Fibroblast of skin of left biceps (primary cell): ENCODE measurements at regions not wholly inside any gene's neighbourhood (a gene's known extent, or its start where the extent isn't known, plus 50 kb on each side); places are given as distances from the start of the nearest gene placed in this dataset.
"Not testable (repeated sequence)": the region's sequence is repeated elsewhere in the genome, so short reads cannot be mapped to it uniquely, and the experiment has no call there.

ENCODE experiments used
- DNase-seq, 2 experiments: peaks; one replicate each; pipeline ENCODE4 v3.0.0-alpha.2; 2013; ENCODE audit warnings: low read depth in 2 of 2

GRCh38 chr4:167934216-167934615 lies 158.1 kb upstream of the ANXA10 start:
- no peak for DNase-seq

- no peak for DNase-seq
Measured at GRCh38 chr4:167939863-167940616, 152.3 kb upstream of the ANXA10 start.

- DNase-seq = no peak
Measured at GRCh38 chr4:167943872-167944505, 148.3 kb upstream of the ANXA10 start.

- DNase-seq = no peak
Measured at GRCh38 chr4:167944721-167945120, 147.6 kb upstream of the ANXA10 start.

DNA sequence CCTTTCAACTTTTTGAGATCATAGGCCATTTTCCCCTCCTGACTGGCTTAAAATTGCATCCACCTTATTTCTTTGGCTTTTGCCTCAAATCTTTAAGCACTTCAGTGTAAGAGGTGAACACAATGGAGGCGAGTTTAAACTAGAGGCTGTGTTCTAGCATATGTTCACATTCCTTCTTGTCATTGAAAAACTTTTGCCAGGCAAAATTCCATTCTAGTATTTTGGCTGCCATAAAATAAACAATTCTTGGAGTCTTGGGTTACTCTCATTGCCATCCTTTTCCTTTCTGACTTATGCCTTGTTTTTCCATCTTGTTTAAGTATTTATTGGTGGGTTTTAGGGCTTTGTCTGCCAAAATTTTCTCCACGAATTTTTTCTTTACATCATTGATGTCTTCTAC lies 137.3 kb upstream of the ANXA10 start:
- no peak for DNase-seq

DNA sequence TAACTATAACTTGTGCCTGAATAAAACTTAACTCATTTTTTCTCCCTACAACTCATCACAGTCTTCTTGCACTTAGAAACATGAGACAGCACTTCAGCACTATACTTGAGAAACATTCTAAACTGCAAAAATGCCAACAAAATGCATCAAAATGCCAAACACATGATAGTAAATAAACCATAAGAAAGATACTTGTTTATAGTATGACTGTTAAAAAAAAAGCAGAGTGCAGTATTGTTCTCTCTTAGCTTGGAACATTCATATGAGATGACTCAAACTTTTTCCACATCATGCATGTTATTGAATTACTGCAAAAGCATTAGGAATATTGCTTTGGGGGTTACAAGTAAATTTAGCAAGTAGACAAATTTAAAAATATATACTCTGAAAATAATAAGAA lies 135.7 kb upstream of the ANXA10 start:
- DNase-seq = no peak

- DNase-seq = no peak
Measured at GRCh38 chr4:167964766-167965373, 127.5 kb upstream of the ANXA10 start.

DNA sequence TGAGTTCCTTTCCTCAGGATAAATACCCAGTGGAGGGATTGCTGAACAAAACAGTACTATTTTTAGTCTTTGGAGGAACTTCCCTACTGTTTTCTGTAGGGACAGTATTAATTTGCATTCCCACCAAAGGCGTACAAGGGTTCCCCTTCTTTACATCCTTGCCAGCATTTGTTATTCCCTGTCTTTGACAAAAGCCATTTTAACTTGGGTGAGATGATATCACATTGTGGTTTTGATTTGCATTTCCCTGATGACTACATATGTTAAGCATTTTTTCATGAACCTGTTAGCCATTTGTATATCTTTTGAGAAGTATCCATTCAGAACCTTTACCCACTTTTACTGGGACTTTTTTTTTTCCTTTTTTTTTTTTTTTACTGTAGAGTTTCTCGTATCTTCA lies 126.2 kb upstream of the ANXA10 start:
- no peak for DNase-seq

DNA sequence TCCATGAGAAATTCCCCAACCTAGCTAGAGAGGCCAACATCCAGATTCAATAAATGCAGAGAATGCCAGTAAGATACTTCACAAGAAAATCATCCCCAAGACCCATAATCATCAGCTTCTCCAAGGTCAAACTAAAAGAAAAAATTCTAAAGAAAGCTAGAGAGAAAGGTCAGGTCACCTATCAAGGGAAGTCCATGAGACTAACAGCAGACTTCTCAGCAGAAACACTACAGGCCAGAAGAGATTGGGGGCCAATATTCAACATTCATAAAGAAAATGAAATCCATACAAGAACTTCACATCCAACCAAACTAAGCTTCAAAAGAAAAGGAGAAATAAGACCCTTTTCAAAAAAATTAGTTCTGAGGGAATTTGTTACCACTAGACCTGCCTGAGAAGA lies 118.8 kb upstream of the ANXA10 start:
- no peak for DNase-seq

DNA sequence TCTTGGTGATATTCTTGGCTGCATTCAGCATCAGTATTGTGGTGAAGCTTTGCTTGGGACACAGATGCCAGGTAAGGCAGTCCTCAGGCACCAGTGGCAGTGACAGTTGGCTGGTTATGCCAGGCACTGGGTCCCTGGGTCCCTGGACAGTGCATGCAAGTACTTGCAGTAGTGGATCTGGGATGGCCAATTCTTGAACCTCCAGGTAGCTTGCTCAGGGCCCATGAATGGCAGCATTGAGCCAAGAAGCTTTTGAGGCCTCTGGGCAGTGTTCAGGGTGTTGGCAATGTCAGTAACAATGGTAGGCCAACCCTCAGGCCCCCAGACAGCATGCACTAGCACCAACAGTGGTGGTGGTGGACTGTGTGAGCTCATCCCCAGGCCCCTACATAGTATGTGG lies 106.8 kb upstream of the ANXA10 start:
- no peak for DNase-seq

DNA sequence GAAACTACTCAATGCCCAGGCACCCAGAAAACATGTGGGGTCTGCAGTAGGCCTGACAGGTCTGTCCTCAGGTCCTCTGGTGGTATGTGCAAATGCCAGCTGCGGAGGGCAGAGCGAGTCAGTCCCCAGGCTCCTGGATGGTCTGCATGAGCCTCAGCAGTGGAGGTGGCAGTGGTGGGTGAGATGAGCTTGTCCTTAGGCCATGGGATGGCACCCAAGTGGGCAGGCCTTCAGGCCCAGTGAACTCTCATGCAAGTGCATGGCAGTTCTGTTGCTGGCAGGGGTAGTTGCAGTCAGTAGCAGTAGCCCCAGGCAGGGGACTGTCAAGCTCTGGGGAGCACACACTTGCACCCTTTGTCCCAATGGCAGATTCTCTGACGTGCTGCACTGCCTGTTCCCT lies 106.3 kb upstream of the ANXA10 start:
- no peak for DNase-seq

DNA sequence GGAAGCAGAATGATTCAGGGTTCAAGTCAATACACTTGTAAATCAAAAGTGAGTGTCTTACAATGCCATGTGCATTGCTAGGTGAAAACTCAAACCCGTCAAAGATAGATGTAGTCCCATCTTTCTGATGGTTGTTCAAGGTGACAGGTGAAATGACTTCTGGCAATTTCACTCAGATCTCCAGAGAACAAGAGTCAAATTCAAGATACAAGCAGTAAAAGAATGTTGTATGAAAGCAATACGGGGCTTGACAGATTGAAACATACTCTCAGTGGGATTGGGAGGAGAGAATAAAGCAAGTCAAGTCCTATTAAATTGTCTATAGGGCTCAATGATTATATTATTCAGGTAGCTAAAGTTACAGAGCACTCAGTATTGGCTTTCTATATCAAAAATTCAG lies 105.1 kb upstream of the ANXA10 start:
- DNase-seq = no peak

DNA sequence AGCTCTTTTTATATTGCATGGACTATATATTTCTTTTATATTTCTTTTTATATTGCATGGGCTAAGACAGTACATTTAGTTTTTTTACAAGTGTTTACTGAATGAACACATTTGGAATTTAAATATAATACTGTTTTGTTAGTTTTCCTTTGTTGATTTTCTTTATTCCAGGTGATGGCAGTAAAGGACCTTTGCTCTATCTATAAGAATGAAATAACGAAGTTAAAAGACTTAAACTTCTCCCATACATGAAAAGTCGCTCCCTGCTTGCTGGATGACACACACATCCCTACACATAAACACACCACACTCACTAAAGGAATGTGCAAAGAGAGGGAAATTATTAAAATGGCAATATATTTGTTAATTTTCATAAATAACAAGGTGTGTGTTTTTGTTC lies 102.5 kb upstream of the ANXA10 start:
- DNase-seq = no peak

- DNase-seq = not testable (repeated sequence)
Measured at GRCh38 chr4:168008112-168008511, 84.2 kb upstream of the ANXA10 start.

- DNase-seq = peak; percentile 19 to 35
Measured at GRCh38 chr4:168019019-168019651, 73.2 kb upstream of the ANXA10 start.

DNA sequence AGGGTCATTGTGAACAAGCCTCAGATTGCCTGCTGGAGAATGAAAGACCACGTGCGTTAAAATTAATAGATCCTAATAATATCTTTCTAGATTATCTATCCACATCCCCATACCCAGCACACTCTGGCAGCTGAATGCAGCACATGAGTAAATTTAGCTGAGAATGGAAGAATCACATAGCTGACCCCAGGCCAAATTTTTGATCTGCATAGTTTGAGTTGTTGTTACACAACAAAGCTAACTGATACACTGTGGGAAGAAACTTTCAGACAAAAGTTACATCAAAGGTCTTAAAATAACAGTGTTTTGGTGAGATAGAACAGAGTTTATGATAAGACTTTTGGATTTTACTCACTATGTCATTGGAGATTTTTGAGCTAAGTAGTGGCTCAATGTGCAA lies 72.4 kb upstream of the ANXA10 start:
- no peak for DNase-seq

DNA sequence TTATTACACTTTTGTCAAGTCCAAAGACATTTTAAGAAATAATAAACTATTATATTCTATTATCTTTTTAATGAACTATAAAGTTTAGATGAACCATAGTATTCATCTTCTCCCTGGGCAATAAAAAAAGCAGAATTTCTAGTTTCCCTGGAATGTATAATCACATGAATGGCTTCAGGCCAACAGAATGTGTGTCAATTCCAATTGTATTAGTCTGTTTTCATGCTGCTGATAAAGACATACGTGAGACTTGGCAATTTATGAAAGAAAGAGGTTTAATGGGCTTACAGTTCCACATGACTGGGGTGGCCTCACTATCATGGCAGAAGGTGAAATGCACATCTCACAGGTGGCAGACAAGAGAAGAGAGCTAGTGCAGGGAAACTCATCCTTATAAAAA lies 70.7 kb upstream of the ANXA10 start:
- peak in 1 of 2 experiments; percentile 33 for DNase-seq

- no peak for DNase-seq
Measured at GRCh38 chr4:168028568-168028967, 63.8 kb upstream of the ANXA10 start.

DNA sequence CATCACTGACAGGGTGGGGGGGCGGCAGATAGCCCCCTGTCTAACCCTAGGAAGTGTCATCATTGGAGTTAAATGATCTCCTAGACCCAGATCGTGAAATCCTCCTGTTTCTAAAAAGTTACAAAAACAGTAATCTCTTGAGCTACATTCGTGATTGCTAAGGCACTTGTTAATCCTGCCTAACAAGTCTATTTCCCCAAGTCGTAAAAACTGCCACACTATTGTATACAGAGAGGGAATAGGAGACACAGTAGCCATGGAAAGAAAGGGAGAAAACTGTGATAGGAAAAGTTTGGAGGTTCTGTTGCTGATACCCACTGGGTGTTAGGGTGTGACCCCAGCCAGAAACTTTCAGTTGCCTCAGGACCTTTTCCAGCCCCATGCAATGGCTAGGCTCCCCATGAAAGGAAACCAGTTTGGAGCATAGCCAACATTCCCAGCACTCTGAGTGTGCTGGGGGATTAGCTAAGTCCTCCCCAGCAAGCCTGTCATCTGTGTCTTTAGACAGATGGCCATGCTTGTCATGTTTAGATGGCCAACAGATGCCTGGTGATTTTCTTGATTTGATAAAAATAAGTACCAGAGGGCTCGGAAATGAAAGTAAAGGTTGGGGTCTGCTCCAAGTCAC lies 63.3 kb upstream of the ANXA10 start:
- DNase-seq = no peak

DNA sequence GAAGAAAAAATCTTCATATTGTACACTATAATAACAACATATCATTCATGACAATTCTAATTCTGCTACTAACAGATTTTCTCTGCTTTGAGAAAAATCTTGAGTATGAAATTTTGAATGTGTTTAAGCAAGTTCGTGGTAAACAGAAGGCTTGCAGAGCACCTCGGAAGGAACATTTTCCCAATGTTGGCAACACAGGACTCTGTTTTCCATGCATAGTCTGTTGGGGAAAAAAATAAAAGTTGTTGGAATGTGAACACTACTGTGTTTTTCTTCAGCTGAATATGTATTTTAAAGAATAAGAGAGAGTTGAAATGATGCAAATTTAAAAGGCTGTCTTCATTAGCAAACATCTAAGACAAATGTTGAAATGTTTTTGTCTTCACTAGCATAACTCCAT lies 54.7 kb upstream of the ANXA10 start:
- no peak for DNase-seq

DNA sequence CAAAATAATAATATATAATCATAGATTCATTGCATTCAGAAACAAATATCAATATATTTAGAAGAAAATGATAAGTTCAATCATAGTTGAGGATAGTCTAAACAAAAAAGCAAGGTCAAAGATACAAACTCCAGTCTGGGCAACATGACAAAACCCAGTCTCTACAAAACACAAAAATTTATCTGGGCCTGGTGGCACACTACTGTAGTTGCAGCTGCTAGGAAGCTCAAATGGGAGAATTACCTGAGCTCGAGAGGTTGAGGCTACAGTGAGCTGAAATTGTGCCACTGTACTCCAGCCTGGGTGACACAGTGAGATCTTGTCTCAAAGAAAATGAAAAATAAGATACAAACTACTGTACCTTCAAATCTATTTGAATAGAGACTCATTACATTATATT lies 52.7 kb upstream of the ANXA10 start:
- DNase-seq = no peak
